Stimulated activated memory B cell treated with anti-CD40 and anti-IgM and Interleukin-4, amounts not matched to agents 10 μg/mL and 1 μg/mL and 100 μg/mL, for 72 hours (primary cell): ENCODE measurements at regions not wholly inside any gene's neighbourhood (a gene's known extent, or its start where the extent isn't known, plus 50 kb on each side); places are given as distances from the start of the nearest gene placed in this dataset.

Source experiments
- ATAC-seq: fragments of 150-1000 bp; cut with Tn5 transposase; 2 replicates; pipeline ENCODE4 v1.10.0; 2021
- H3K27ac Mint-ChIP-seq: one replicate; pipeline ENCODE4 v1.8.0; 2022; ENCODE audit warnings: mild to moderate bottlenecking, mixed read lengths
- H3K27me3 Mint-ChIP-seq: one replicate; pipeline ENCODE4 v1.8.0; 2022; ENCODE audit warnings: mixed read lengths
- H3K36me3 Mint-ChIP-seq: one replicate; pipeline ENCODE4 v1.8.0; 2022; ENCODE audit warnings: mixed read lengths
- H3K4me1 Mint-ChIP-seq: one replicate; pipeline ENCODE4 v1.8.0; 2022; ENCODE audit warnings: mixed read lengths
- H3K4me3 Mint-ChIP-seq: one replicate; pipeline ENCODE4 v1.8.0; 2022; ENCODE audit warnings: mild to moderate bottlenecking, moderate library complexity, mixed read lengths
- H3K9me3 Mint-ChIP-seq: one replicate; pipeline ENCODE4 v1.8.0; 2022; ENCODE audit warnings: mixed read lengths

DNA sequence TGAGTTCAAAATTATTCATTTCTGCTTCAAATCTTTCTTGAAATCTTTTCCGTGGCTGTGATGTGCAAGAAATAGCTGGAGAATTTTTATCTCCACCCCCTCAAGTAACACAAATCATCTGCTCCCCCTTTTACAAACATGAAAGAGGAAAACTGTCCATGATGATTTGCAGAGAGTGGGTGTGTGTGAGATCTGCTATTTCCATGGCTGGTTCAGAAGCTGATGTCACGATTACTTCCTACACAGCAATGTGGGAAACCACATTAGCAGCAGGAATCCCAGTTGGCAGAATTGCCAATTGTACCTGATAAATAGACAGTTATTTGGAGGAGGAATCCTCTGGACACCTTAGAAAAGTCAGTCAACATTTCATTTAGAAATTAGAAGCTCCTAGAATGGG, 75.2 kb upstream of the GRM7 start:
- no peaks in the 10 kb centered on the region for H3K4me1 Mint-ChIP-seq
- no peak overlapping the region for H3K4me3 Mint-ChIP-seq
- no peaks in the 10 kb centered on the region for H3K36me3 Mint-ChIP-seq
- no peaks in the 10 kb centered on the region for H3K27me3 Mint-ChIP-seq
- H3K27ac Mint-ChIP-seq, result no peak overlapping the region
- no peaks in the 10 kb centered on the region for H3K9me3 Mint-ChIP-seq
- ATAC-seq, result no peak

DNA sequence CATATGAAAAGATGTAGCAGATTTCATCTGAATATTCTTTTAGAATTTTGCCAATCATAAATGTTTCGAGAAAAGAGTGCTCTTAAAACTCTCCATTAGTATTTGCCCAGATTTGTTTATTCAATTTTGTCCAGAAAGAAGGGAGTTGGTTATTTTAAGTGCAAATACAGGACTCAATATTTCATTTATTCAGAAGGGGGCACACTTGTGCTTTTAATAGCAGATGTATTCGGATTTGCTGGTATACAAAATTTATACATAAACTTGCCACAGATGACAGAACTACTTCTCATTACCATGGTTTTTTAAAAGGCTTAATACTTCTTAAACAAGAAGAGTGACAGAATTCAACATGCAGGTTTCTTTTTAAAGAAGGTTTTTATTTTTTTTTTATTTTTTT, 69.8 kb upstream of the GRM7 start:
- Mint-ChIP-seq H3K27ac (no peak overlapping the region), H3K4me3 (no peak overlapping the region), H3K27me3 (no peaks in the 10 kb centered on the region), H3K4me1 (no peaks in the 10 kb centered on the region), H3K9me3 (no peaks in the 10 kb centered on the region), H3K36me3 (no peaks in the 10 kb centered on the region)
- ATAC-seq, result no peak

DNA sequence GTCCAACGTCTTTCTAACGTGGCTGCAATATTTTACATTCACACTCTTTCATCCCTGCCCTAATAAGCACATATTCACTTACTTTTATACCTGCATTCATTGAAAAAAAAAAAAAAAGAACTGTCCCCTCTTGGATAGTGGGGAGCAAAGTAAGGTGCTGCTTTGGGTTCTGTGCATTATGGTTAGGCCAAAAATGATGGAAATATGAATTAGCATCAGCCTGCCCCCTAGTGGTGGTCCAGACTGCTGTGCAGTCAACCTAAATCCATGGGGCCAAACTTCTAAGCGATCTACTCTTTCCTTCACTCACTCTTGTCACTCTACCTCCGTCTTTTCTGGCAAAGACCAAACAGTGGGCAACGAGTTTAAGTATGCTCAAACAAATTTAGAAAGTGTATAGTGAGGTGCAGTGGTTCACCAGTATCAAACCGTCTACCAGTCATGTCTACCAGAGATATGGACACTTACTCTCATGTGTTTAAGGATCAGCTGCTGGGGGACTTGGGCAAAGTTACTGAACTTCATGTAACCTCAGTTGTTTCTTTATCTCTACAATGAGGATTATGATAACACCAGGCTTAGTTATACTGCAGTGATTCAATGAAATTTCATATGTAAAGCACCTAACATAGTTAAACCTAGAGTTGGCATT, 61.5 kb upstream of the GRM7 start:
- H3K27ac Mint-ChIP-seq, result no peak overlapping the region
- no peaks in the 10 kb centered on the region for H3K27me3 Mint-ChIP-seq
- no peaks in the 10 kb centered on the region for H3K36me3 Mint-ChIP-seq
- H3K4me3 Mint-ChIP-seq, result no peak overlapping the region
- peak; percentile 67 for ATAC-seq
- H3K4me1 Mint-ChIP-seq, result no peaks in the 10 kb centered on the region
- no peaks in the 10 kb centered on the region for H3K9me3 Mint-ChIP-seq

DNA sequence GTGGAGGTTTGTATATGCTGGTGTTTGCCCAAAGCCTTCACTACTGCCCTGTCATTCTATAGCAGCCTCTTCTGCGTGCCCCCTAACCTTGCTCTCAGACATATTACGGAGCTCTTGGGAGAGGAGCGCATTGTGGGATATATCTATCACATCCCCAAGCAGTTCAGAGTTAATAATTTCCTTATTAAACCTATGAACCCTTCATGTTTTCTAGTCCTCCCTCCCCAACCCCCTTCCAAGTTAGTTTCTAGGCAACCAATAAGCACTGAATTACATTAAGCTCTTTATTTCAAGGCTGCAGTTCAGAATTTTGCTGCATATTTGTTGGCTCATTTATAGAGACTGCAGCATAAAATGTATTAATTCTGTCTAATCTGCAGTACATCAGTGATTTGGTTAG, 57.3 kb upstream of the GRM7 start:
- Mint-ChIP-seq H3K27me3 (peaks cover 9% of the 10 kb centered on the region), H3K4me1 (no peaks in the 10 kb centered on the region), H3K36me3 (no peaks in the 10 kb centered on the region), H3K9me3 (no peaks in the 10 kb centered on the region), H3K4me3 (no peak overlapping the region), H3K27ac (no peak overlapping the region)
- no peak for ATAC-seq

DNA sequence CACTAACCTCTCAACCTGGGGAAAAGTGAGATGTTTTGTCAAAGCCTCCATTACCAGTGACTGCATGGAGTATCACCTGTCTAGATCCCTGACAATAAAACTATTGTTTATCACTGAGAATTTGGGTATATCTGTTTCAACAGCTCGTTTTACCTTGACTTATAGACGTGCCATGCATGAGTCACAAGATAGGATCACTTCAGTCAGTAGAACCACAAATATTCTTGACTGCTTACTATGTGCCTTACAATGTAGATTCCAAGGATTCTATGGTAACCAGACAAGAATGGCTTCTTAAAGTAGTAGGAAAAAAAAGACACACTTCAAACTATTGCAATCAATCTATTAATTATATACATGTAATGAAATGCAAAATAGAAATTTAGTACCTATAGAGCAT, 55.7 kb upstream of the GRM7 start:
- H3K27me3 Mint-ChIP-seq, result peaks cover 9% of the 10 kb centered on the region
- H3K36me3 Mint-ChIP-seq, result no peaks in the 10 kb centered on the region
- H3K4me1 Mint-ChIP-seq, result no peaks in the 10 kb centered on the region
- H3K4me3 Mint-ChIP-seq, result no peak overlapping the region
- no peaks in the 10 kb centered on the region for H3K9me3 Mint-ChIP-seq
- no peak overlapping the region for H3K27ac Mint-ChIP-seq
- ATAC-seq, result no peak

DNA sequence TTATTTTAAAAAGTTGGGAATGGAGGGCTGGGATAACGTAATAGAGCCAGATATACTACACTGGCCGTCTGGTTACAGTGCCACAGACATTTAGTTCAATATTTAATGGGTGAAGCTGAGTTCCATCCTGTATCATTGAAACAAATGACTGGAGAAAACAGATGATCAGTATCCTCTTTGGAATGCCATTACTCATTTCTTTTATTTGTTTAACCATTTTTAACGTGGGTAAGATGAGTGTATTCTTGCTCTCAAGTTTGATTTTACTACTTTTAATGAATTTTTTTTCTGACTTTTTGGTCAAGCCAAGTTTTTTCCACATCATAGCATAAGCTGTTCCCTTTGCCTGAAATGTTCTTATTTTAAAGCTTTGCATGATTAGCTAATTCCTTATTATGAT, 53.9 kb upstream of the GRM7 start:
- Mint-ChIP-seq H3K4me3 (no peak overlapping the region), H3K27me3 (peaks cover 9% of the 10 kb centered on the region), H3K27ac (no peak overlapping the region), H3K36me3 (no peaks in the 10 kb centered on the region), H3K4me1 (no peaks in the 10 kb centered on the region), H3K9me3 (no peaks in the 10 kb centered on the region)
- no peak for ATAC-seq

DNA sequence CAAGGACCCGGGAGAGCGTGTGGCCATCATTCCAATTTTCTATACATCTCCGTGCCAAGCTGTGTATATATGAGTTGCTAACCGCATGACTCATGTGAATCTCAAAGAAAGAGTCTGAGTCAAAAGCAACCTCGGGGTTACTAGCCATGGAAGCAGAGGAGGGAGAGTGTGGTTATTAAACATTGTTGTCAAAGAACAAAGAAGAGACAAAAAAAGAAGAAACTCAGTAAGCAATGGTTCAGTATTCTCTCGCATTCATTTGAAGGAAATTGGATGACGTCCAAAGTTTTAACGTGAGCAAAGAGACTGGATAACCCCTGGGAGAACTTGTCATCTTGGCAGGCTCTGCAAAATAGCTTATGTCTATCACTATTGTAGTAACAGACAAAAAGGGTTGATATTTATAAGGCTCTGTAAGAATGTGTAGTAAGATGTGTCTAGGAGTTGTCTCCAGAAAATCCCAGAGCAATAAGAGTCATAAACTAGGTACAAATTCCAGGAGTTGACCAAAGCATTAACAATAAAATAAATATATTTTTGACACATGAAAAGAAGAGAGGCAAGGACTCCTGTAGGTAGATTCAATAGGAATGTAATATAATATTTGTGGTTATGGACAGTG, 52.8 kb upstream of the GRM7 start:
- H3K9me3 Mint-ChIP-seq, result no peaks in the 10 kb centered on the region
- H3K27ac Mint-ChIP-seq, result no peak overlapping the region
- H3K4me1 Mint-ChIP-seq, result no peaks in the 10 kb centered on the region
- ATAC-seq, result no peak
- H3K27me3 Mint-ChIP-seq, result peaks cover 9% of the 10 kb centered on the region
- H3K4me3 Mint-ChIP-seq, result no peak overlapping the region
- H3K36me3 Mint-ChIP-seq, result no peaks in the 10 kb centered on the region

DNA sequence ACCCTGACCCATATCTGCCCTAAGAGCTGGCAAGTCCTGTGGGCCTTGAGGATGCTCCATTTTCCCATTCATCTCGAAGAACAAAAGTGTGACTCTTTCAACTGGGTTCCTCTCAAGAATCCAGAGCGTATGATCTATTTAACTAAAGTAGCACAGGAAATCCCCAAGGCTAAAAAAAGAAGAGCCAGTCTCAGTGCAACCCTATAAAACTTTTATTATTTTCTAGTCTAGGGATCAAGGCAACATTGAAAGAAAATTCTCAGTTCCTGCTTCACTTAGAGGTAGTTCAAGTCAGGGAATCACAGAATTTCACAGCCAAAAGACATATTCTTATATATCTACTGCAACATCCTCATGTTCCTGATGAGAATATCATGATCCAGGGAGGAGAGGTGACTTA, 51.6 kb upstream of the GRM7 start:
- Mint-ChIP-seq H3K9me3 (no peaks in the 10 kb centered on the region), H3K27me3 (peaks cover 9% of the 10 kb centered on the region), H3K36me3 (no peaks in the 10 kb centered on the region), H3K4me3 (no peak overlapping the region), H3K27ac (no peak overlapping the region), H3K4me1 (no peaks in the 10 kb centered on the region)
- ATAC-seq, result no peak
